ENCODE measurements at regions not wholly inside any gene's neighbourhood (a gene's known extent, or its start where the extent isn't known, plus 50 kb on each side); places are given as distances from the start of the nearest gene placed in this dataset.
"Not testable (repeated sequence)": the region's sequence is repeated elsewhere in the genome, so short reads cannot be mapped to it uniquely, and the experiment has no call there.

- FAIRE-seq = not testable (repeated sequence)
Measured at GRCh38 chr5:97234380-97234779, 51.3 kb upstream of the RIOK2 start.

- no peak for FAIRE-seq
Measured at GRCh38 chr5:97242341-97242740, 59.3 kb upstream of the RIOK2 start.

DNA sequence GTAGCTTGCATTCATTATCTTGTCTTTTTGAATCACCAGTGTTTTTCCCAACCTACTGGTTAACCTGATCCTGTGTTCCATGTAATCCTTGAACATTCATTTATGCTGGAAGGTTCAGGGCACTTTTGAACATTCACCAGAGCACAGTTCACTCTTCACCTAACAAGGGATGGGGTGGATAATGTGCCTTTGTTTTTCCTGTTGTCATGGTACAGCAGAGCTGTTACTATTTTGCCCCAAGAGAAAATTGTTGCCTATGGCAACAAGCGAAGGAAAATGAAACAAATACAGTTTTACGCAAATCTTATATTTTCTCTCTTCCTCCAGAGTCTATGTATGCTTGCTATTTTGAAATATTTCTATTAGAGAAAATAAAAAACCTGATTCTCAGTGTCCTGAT, 60.3 kb upstream of the RIOK2 start:
- no peak for FAIRE-seq

DNA sequence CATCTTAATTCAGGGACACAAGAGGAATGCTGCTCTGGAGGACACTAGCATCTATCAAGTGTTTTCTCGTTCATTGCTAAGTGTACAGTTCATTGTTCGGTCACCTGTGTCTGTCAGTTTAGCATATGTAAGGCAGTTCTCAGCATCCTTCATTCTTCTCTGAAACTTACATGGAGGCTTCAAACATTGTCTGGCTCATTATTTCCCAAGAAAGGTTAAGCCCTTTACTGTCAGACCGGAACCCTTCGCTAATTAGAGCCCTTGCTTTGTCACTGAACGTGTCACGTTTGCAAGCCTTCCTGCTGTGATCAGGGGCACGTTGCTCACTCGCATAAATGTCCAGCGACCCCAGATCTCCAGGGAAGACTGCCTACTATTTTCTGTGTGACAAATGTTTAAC, 62.3 kb upstream of the RIOK2 start:
- no peak for FAIRE-seq

DNA sequence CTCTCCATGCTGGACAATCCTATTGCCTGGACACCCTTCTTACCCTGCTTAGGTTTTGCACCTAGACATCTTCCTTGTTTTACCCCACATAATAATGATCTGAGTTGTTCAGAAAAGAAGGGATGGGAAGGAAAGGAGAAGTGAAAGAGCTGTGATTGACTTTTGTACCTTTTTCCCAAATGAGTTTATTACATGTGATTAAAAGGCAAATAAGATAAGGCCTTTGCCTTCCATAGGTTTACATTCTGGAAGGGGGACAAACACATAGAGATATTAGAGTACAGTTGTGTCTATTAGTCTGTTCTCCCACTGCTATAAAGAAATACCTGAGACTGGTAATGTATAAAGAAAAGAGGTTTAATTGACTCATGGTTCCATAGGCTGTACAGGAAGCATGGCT, 67.1 kb upstream of the RIOK2 start:
- no peak for FAIRE-seq

DNA sequence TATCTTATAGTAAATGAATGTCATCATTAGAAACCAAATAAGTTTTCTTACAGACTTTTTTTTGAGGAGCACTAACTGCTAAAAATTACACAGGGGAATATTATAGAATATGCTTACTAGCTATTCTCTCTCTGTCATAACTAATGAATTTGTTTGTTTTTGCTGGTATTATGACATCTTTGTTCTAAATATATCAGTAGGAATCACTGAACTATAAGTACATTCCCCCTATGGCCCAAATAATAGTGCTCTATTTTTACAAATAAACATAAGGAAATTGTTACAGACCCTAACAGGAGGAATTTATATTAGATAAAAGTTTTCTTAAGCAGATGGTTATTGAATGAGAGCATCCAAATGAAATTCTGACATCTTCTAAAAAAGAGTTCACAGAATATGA, 83.0 kb upstream of the RIOK2 start:
- FAIRE-seq = no peak

DNA sequence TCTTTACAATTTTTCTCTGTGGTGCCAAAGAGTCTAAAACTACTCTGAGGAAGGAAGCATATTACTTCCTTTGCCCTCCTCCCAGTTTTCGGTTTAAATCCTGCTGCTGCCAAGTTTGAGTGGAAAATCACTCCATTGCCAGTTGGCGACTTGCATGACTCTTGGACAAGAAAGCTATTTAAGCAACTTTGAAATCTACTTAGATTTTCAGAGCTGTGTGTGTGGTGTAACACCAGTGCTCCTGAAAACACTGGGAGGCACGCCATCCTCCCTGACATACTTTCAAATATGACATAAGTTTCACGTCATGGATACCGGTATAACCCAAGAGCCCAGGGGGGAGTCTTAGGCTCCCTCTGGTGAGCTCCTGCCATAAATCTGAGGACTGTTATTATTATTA, 83.5 kb upstream of the RIOK2 start:
- no peak for FAIRE-seq

DNA sequence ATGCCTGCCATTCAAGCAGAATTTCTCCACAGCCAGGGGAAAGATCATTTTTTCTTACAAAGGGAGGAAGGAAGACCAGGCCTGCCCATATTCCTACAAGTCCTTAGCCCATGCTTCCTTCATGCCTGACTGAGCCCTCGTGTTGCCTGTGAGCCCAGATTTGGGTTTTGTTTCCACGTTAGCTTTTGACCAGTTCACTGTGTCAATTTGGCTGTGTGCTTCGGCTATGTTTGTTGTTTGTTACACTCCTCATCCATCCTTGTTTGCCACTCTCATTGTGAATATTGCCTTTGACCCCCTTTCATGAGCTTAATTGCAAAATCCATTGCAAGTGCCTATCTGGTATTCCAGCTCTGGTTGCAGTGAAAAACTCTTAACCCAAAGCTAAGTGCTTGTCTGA, 84.7 kb upstream of the RIOK2 start:
- no peak for FAIRE-seq

DNA sequence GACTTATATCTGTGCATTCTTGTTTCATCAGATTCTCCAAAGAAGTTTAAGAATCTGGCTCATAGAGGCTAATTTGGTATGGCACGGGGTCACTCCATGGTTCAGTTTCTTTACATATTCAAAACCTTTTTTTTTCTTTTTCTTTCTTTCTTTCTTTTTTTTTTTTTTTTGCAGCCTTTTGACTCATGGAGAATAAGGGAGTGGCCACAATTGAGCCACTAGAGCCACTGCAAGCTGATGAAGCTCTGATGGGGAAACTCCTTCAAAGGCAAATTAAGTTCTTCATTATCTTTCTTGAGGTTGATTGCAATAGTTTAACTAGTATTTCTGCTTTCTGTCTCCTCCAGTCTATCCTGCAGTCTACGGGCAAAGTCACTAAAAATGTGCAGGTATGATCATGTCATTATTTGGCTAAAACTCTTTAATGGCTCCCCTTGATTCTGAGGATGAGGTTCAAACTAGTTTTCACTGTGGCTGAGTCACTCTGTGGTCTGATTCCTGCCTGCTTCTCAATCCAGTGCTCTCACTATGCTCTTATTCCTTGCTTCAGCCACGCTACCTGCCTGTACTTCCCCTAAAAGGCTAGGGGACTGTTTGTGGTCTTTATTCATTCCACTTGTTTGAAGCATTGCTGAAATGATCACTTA, 93.5 kb upstream of the RIOK2 start:
- no peak for FAIRE-seq

GRCh38 chr5:97281257-97281656, 98.2 kb upstream of the RIOK2 start:
- no peak for FAIRE-seq

GRCh38 chr5:97297063-97297703, 114.1 kb upstream of the RIOK2 start:
- peak; percentile 21 for FAIRE-seq

DNA sequence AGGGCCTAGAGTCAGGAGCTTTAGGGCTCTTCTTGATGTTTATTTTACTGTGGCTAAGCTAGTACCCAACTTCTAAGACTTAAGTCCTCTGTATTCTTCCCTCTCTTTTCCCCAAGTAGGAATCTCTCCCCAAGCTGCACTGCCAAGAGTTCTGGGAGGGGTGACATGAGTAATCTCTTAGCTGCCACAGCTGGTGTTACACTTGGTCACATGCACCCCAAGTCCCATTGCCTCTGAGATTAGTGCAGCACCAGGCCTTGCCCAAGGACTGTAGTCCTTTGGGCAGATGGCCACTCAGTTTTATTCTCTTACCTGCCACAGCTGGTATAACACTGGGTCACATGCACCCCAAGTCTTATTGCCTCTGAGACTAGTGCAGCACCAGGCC, 114.7 kb upstream of the RIOK2 start:
- FAIRE-seq = no peak

GRCh38 chr5:97301181-97301580, 118.1 kb upstream of the RIOK2 start:
- not testable (repeated sequence) for FAIRE-seq

- no peak for FAIRE-seq
Measured at GRCh38 chr5:97338729-97339128, 155.7 kb upstream of the RIOK2 start.

DNA sequence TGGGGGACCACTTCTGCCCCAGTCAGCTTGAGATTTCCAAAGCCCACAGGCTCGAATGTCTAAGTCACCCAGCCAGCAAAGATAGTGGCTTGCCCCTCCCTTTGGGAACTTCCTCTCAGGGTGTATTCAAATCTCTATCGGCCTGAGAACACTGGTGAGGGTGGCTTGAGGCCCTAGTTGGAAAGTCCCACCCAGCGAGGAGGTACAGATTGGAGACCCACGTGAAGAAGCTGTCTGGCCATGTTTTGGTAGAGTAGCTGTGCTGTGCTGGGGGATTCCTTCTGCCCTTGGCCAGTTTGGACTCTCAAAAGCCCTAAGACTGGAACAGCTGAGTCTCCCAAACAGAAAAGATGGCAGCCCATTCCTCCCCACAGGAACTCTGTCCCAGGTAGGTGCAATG, 172.7 kb upstream of the RIOK2 start:
- FAIRE-seq = no peak

- no peak for FAIRE-seq
Measured at GRCh38 chr5:97363577-97363976, 180.5 kb upstream of the RIOK2 start.

DNA sequence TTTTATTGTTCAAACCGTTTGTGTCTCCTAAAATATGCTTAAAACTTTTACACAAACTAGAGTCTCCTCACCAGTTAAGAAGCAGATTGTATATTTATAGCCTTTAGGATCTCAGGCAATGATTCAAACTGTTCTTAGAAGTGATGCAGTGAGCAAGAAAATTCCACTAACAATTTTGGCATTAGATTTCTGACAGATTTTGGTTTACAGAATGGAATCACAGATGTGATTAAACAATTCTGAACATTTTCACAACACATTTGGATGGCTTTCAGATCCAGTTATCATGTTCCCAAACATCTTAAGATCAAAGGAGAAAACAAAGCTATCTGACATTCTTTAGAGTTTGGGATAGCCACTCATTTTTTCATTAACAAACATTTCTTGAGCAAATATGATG, 181.7 kb upstream of the RIOK2 start:
- no peak for FAIRE-seq

DNA sequence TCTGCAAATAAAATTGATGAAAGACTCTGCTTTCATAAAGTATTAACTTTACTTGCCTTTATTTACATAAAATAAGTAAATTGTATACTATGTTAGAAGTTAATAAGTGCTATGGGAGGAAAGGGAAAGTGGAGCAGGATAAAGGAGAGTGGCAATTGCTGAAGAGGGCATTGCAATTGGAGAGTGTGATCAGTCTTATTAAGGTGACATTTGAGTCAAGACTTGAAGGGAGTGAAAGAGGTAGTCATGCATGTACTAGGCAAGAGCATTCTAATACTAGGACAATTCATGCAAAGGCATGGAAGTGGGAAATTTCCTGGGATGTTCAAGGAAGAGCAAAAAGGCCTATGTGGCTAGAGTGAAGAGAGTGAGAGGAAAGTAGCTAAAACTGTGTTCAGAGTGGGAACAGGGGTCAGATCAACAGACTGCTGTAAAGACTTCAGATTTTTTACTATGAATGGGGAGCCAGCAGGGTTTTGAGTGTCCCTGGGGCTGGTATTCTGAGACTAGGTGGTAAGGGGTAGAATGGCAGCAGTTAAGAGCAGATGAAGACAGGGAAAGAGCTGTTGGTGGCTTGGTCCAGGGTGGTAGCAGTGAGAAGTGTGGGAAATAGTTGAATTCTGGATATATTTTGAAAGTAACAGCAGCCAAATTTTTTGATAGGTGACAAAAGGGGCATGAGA, 182.3 kb upstream of the RIOK2 start:
- no peak for FAIRE-seq

DNA sequence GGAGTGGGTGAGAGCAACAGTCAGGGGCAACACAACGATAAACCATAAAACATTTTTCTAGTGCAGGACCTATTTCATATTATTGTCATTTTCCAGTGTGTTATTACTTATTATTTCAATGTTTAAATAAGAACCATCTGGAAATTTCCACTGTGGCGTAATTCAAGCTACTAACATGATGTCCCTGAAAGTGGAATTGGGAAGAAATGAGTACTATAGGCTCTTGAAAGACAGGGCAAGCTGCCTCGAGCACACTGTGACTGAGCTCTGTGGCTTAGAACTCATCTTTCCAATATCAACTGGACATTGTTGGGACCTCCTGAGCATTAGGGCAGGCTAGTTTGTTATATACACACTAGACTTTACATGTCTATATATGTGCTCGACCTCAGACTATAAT, 182.9 kb upstream of the RIOK2 start:
- no peak for FAIRE-seq

DNA sequence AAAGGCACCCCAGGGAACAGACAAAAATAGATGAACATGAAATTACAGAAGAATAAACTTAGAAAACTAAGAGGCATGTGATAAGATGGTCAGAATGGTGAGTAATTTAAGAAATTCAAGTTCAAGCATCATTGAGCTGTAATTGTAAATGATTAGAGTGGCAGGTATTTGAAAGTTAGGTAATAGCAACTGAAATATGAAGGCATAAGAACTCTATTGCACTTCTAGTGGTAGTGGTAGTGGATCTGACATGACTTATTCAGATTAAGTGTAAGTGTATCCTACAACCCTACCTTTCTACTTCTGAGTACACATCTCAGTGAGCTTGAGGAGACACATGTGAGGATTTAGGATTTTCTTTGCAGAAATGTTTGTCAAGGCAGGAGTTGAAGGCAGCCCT, 192.9 kb upstream of the RIOK2 start:
- FAIRE-seq = no peak

DNA sequence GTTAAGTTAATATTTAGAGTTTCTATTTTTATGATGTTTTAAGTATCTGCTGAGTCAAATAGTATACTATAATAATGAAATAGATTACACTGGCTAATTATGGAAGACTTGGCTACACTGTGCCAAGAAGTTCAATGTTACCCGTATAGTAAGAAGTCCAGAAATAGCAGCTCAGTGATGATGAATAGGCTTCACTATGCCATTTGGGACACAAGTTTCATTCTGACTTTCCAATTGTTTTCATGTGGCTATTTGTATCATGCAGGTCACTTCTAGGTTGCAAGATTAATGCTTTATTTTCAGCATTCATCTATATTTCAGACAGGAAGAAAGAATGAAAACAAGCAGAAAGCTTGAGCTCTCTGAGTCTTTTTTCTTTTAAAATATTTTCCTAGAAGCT, 194.5 kb upstream of the RIOK2 start:
- FAIRE-seq = no peak

- FAIRE-seq = no peak
Measured at GRCh38 chr5:97383996-97384395, 200.9 kb upstream of the RIOK2 start.

DNA sequence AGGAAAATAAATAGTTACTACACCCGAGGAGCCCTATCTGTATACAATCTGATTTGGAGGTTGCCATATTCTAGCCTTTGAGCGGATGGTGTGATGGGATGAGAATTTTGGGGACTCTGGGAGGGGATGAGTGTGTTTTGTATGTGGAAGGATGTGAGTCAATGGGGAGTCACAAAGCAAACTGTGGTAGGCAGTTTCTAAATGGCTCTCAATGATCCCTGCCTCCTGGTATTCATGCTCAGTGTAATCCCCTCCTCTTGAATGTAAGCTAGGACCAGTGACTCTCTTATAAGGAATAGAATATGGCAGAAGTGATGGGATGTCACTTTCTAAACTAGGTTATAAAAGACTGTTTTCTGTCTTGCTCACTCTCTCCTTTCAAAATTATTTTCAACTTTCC, 205.7 kb upstream of the RIOK2 start:
- no peak for FAIRE-seq

- no peak for FAIRE-seq
Measured at GRCh38 chr5:97400537-97400936, 217.5 kb upstream of the RIOK2 start.

DNA sequence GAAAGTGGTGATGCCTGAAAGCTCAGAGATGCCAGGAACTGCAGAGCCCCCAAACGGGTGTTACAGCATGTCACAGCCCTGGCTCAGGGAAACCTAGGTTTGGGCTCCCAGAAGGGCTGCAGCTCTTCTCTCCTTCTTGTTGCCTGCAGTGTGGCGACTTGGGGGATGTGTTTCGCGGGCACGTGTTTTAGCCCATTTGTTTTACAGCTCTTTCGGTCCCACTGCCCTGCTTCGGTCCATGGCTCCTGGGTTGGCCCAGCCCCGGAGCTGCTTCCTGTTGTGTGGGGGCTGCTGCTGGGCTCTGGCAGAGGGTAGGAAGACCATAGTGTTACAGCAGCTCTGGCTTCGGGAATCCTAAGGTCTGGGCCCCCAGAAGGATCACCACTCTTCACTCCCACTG, 222.9 kb upstream of the RIOK2 start:
- FAIRE-seq = no peak

All from A204.1 (cell line).